ENCODE measurements at regions not wholly inside any gene's neighbourhood (a gene's known extent, or its start where the extent isn't known, plus 50 kb on each side); places are given as distances from the start of the nearest gene placed in this dataset.

DNA sequence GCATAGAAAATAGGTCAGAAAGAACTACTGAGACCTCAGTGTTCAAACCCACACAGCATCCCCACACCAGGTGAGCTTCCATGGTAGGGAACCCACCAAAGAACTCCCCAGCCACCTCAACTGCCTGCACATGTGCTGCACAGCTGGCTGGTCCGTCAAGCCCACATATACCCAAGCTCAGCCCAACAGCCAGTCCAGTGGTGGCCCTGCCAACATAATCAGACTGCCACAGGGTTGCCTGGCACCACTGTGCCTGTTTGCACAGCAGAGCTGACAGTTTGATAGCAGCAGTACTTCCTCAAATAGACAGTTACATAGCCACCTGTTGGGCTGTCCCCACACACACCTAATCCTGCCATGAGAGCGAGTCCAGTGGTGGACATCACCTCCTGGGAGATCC, 283.3 kb upstream of the PRMT6 start:
- no peak for DNase-seq (ENCODE audit: low spot score)
- intact Hi-C loops (cut with DNase I), result no loop called here

DNA sequence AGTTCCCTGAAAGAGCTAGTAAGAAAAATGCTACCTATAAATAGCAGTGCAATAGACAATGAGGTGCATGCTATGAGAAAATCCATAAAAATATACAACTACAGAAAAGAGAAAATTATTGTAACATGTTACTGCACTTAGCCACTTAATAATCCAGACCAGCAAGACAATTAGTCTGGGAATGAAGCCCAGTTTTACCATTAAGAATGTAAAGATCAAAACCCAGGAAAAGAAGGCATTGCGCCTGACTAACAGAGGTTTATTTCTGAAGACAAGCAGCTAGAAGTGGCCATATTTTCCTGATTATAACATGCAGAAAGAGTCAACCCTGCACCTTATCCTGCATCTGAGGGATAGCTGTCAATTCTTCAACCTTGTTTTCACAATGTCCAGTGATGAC, 276.4 kb upstream of the PRMT6 start:
- intact Hi-C loops (cut with DNase I), result no loop called here
- no peak for DNase-seq (ENCODE audit: low spot score)

DNA sequence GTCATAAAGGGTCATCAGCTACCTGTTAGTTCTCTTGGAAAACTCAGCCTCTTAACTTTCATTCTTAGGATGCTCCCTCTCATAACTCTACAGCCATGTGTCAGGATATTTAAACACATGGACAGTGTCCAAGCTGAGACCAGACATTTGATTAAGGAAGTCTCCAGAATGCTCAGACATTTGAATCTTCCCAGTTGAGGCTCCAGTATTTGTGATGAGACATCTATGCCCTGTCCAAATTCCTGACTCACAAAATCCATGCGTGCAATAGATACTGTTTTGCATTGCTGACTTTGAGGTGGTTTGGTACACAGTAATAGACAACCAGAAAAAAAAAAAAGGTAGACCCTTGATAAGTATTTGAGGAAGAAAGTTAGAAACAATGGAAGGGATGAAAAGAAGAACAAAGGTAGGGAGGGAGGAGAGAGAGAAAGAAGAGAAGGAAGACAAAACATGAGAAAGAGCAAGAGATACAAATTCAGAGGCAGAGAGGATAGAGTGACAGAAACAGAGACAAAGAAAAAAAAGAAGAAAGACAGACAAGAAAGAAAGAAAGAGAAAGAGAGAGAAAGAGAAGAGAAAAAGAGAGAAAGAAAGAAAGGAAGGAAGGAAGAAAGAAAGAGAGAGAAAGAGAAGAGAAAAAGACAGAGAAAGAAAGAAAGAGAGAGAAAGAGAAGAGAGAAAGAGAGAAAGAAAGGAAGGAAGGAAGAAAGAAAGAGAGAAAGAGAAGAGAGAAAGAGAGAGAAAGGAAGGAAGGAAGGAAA, 275.5 kb upstream of the PRMT6 start:
- no peak for DNase-seq (ENCODE audit: low spot score)
- intact Hi-C loops (cut with DNase I), result no loop called here

DNA sequence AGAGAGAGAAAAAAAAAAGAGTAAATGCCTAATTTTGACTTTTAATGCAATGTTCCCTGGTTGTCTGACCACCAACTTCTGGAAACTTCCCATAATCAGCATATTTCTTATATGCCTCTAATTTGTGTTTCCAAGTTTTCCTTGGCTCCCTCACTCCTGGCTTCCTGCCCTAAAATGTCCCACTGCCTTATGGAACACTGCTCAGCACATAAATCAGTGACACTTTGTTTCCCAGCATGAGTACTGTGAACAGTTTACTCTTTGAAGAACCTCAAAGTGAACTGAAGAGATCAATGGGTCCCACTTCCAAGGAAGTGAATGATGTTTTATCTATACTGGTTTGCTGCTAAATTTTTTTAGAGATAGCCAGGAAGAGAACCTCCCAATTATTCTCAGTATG, 271.3 kb upstream of the PRMT6 start:
- DNase-seq (ENCODE audit: low spot score), result no peak
- intact Hi-C loops (cut with DNase I), result no loop called here

DNA sequence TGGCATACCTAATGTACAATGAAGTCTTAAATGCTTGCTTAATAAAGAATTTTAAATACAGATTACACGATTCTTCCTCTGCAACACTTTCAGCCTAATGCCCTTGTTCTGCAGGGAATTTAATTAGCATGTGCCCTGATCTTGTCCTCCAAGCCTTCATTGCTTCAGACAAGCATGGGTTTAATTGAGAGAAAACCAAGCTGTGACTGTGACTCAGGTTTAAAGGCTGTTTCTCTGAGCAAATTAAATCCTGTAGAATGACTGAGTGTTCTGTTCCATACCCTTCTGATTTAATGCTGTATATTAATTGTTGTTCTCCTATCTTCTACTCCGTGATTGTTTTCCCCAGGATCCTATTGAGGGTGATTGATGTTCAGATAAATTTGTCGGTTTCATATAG, 269.0 kb upstream of the PRMT6 start:
- intact Hi-C loops (cut with DNase I), result no loop called here
- no peak for DNase-seq (ENCODE audit: low spot score)

DNA sequence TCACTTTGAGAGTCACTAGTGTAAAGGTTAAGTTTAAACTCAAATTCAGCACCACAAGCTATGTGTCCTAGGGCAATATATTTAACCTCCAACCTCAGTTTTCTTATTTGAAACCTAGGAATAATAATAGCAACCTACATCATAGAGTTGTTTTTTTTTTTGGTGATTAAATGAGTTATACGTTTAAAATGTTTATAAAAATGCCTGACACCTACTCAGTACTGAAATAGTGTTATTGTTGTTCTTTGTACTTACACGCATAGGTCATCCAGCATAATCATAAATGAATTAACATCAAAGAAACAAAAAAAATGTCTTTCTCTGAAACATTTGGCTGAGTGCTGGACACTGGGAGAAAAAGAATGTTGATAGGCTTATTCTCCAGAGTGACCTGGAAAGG, 266.8 kb upstream of the PRMT6 start:
- DNase-seq (ENCODE audit: low spot score), result no peak
- intact Hi-C loops (cut with DNase I), result no loop called here

DNA sequence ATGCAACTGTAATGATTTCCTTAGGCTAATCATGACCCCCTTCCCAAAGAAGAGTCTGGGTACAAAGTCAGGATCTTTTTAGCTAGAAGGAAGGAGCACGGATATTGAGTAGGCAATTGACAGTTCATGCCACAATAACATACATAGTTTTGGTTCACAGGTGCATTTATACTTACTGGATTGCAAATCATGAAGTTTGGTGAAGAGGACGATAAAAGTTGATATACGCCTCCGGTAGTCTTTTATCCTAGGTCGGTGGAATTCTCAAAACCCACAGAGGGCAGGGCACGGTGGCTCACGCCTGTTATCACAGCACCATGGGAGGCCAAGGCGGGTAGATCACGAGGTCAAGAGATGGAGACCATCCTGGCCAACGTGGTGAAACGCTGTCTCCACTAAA, 265.4 kb upstream of the PRMT6 start:
- intact Hi-C loops (cut with DNase I), result no loop called here
- no peak for DNase-seq (ENCODE audit: low spot score)

DNA sequence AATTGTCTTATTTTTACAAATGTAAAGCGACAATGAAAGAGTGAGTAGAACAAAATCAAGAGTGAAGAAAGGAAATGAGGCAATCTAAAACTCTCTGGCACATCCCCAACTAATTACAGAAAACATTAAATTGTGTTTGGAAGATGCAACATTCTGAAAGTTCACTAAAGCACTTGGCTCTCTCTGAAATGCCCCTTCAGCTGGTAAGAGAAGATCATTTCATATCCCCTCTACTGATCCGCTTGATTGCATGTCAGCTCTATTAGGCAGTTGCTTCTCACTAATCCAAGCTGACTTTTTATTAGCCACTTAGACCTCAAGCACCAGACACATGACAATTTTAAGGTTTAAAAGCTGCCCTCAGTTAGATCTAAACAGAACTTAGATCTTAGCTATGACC, 262.8 kb upstream of the PRMT6 start:
- no peak for DNase-seq (ENCODE audit: low spot score)
- intact Hi-C loops (cut with DNase I), result no loop called here

DNA sequence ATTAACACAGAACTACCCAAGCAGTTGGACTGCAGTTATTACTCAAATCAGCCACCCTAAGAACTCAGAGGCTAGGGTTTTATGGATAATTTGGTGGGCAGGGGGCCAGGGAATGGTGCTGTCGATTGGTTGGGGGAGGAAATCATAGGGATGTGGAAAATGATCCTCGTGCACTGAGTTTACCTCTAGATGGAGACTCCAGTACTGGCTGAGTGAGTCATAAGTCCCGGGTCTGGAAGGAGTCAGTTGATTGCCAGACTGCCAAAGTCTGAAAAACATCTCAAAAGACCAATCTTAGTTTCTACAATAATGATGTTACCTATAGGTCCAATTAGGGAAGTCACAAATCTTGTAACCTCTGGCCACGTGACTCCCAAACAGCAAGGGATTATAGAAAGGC, 257.5 kb upstream of the PRMT6 start:
- intact Hi-C loops (cut with DNase I), result no loop called here

DNA sequence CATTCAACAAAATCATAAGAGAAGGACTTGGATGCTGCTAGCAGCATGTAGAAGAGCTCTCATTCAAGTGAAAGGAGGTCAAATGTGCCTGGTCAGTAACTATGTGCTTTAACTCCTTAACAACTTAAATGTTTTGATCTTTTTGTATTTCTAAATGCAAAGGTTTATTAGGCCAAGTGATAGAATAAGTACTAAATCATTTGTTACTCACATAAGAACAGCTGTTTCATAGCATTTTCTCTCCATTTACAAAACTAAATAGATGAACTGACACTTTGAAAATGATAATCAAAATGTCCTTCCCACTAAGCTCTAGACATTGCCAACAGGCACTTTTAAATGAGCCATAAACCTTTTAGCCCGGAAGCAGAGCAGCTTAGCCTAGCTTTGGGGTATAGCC, 254.3 kb upstream of the PRMT6 start:
- no peak for DNase-seq (ENCODE audit: low spot score)
- intact Hi-C loops (cut with DNase I), result no loop called here

More for the DNA sequence above, 257.5 kb upstream of the PRMT6 start:
- no peak for DNase-seq (ENCODE audit: low spot score)

DNA sequence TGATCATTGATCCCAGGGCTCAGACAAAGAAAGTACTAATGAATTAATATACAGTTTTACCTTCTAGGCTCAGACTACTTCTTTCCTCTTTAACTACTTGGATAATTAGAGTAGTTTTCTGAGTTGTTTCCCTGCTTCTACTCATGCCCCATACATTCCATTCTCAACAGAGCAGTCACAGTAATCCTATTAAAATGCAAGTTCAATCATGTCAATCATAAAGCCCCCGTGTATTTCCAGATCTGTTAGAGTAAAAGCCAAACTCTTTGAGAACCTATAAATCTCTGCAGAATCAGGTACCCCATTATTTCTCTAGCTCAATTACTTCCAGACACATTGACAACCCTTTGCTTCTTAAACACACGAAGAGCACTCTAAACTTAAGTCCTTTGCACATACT, 242.1 kb upstream of the PRMT6 start:
- intact Hi-C loops (cut with DNase I), result no loop called here
- no peak for DNase-seq (ENCODE audit: low spot score)

DNA sequence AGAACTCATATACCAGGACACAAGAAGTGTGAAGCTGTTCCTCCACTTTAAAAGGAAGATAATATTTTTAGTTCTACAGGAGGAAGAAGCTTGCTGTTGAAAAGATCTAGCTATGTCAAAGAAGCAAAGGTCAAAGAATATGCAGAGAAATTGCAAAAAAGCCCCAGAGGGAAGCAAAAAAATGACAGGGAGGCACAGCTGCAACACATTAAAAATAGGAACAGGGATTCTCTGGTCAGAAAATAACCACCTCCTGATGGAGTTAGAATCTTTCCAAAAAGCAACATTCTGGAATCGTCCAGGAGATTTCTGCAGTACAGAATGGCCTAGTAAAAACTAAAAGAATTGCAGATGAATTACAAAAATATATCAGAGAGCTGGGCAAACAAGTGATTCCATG, 238.9 kb upstream of the PRMT6 start:
- intact Hi-C loops (cut with DNase I), result no loop called here
- DNase-seq (ENCODE audit: low spot score), result no peak

DNA sequence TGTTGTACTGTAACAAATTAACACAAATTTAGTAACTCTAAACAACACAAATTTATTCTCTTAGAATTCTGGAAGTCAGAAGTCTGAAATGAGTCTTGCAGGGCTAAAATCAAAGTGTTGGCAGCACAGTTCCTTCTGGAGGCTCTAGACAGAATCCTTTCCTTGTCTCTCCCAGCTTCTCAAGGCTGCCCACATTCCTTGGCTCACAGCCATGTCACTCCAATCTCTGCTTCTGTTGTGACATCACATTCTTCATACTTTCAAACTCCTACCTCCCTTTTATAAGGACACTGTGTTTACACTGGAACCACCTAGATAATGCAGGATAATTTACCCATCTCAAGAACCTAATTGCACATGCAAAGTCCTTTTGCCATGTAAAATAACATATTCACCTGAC, 225.0 kb upstream of the PRMT6 start:
- intact Hi-C loops (cut with DNase I), result no loop called here
- no peak for DNase-seq (ENCODE audit: low spot score)

DNA sequence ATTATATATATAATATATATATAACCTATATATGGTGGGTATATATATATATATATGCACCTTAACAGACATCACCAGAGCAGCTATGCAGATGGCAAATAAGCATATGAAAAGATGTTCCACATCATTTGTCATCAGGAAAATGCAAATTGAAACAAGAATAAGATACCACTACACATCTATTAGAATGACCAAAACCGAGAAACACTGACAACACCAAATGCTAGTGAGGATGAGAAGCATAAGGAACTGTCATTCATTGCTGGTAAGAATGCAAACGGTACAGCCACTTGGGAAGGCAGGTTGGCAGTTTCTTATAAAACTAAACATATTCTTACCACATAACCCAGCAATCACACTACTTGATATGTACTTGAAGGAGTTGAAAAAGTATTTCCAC, 219.8 kb upstream of the PRMT6 start:
- intact Hi-C loops (cut with DNase I), result no loop called here
- no peak for DNase-seq (ENCODE audit: low spot score)

DNA sequence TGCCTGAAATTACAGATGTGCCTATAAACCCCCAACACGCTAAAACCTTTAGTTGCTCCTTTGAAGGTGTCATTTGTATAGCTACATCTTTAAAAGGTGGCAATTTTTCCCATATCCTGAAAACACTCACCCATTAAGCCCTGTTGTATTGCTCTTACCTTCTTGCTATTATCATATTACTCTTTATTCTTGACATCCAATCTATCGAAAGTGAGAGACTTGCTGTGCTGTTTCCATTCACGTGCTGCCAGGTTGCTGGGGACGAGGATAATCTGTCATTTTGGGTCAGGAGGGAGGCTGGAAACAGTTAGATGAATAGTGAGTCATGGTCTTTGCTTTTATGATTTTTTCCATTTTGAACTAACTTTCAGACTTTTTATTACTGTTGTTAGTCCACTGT, 213.0 kb upstream of the PRMT6 start:
- DNase-seq (ENCODE audit: low spot score), result no peak
- intact Hi-C loops (cut with DNase I), result no loop called here

DNA sequence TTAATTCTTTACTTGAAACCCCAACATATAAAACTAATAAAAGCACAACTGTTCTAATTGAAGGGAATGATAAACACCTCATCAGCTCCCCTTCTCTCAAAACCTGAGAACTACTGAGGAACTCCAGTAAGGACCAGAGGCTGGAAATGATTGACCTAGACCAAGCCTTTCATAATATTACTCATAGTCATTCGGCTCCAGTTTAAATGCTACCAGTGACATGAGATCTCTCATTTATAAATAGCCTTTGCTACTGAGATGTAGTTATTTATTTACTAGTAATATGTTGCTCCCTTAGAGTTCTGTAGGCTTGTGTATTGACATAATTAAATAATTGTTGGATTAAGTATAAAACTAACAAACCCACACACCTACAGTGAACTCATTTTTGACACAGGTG, 209.8 kb upstream of the PRMT6 start:
- intact Hi-C loops (cut with DNase I), result no loop called here
- DNase-seq (ENCODE audit: low spot score), result no peak

DNA sequence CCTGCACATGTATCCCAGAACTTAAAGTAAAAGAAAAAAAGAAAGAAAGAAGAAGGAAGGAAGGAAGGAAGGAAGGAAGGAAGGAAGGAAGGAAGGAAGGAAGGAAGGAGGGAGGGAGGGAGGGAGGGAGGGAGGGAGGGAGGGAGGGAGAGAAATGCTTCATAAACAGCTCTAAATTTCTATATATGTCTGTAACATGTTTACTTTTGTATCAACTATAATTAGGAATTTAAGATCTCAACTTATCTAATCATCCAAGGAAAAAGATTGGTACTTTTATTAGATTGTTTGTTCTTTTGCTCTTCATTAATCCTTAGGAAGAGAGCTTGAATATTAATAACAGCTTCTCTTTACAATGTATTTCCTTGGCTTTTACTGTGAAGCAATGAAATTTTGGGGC, 195.4 kb upstream of the PRMT6 start:
- no peak for DNase-seq (ENCODE audit: low spot score)

DNA sequence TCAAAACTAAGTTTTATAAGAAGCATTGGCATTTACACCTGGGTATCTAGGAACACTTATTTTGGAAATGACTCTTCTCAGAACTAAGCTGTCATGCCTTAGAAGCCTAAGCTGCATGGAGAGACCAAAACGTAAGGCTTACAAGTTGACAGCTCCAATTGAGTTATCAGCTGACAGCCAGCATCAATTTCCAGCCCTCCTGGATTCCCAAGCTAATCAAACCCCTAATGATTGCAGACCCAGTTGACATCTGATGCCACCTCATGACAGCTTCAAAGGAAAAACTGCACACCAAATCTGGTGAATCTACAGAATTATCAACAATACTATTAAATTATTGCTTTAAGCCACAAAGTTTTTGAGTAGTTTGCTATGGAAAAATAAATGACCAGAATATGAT, 187.6 kb upstream of the PRMT6 start:
- intact Hi-C loops (cut with DNase I), result no loop called here
- no peak for DNase-seq (ENCODE audit: low spot score)

More for the DNA sequence above, 195.4 kb upstream of the PRMT6 start:
- intact Hi-C loops (cut with DNase I), result no loop called here

DNA sequence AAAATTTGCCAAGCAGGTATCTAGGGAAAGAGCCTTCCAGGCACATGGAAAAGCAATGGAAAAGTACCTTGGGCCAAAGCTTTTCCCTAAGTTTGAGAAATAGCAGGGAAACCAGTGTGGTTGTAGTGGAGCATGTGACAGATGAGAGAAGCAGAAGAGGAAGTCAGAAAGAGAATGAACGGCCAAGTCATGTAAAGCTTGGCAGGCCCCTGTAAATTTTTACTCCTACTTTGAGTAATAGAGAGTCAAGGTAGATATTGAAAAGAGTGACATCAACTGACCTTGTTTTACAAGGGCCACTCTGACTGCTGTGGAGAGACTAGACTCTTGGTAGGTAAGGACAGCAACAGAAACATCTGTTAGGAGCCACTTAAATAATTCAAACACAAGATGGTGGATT, 180.9 kb upstream of the PRMT6 start:
- intact Hi-C loops (cut with DNase I), result no loop called here
- no peak for DNase-seq (ENCODE audit: low spot score)

DNA sequence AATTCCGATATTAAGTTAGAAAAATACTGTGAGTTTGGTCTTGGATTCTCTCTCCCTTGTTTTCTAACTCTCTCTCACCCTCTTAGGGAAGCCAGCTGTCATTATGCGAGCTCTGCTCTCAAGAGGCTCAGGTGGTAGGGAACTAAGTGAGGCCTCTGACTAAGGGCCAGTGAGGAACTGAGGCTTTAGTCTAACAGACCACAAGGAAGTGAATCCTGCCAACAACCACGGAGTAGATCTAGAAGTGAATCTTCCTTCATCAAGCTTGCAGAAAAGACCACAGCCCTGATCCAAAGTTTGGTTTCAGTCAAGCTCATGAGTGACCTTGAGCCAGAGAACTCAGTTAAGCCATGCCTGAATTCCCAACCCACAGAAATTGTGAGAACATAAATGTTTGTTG, 180.1 kb upstream of the PRMT6 start:
- intact Hi-C loops (cut with DNase I), result no loop called here
- no peak for DNase-seq (ENCODE audit: low spot score)

DNA sequence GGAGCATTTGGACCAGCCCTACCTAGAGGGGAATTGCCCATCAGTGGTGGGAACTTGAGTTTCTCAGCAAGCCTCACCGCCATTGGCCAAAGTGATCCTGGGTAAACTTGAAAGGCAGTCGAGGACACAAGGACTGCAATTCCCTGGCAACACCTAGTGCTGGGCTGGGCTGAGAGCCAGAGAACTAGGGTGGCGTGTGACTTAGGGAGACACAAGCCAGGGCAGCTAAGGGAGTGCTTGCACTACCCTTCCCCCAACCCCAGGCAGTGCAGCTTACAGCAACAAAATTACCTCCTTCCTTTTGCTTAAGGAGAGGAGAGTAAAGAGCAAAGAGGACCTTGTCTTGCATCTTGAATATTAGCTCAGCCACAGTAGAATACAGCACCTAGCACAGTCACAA, 176.9 kb upstream of the PRMT6 start:
- intact Hi-C loops (cut with DNase I), result no loop called here
- DNase-seq (ENCODE audit: low spot score), result peak; percentile 83

DNA sequence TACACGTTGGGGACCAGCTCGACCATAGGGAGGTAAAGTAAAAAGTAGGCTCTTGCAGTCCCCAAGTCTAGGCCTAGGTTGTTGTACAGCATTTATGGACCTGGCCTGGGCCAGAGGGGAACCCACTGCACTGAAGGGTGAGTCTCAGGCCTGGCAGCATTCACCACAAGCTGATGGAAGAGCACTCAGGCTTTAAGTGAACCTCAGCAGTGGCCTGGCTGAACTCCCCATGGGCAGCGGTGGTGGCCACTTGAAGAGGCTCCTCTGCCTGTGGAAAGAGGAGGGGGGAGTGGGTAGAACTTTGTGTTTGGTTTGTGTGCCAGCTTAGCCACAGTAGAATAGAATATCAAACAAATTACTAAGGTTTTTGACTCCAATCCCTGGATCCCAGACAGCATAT, 176.2 kb upstream of the PRMT6 start:
- no peak for DNase-seq (ENCODE audit: low spot score)
- intact Hi-C loops (cut with DNase I), result no loop called here

All from cardiac septum (tissue), 1 donor.